NT2/D1 (cell line): ENCODE measurements at regions not wholly inside any gene's neighbourhood (a gene's known extent, or its start where the extent isn't known, plus 50 kb on each side); places are given as distances from the start of the nearest gene placed in this dataset.

ENCODE experiments used
- DNase-seq: peaks from one replicate; pipeline ENCODE4 v3.0.0-alpha.2; 2011; ENCODE audit warnings: low read depth, low spot score
- H3K27me3 ChIP-seq: 2 replicates; pipeline ENCODE4 v1.6.0; 2011; ENCODE audit warnings: mild to moderate bottlenecking; ENCODE audit not compliant: insufficient read length, insufficient read depth
- H3K36me3 ChIP-seq: 2 replicates; pipeline ENCODE4 v1.6.1; 2011; ENCODE audit warnings: mild to moderate bottlenecking, low read length, mixed read lengths; ENCODE audit not compliant: insufficient read depth, insufficient read length
- H3K4me1 ChIP-seq: 2 replicates; pipeline ENCODE4 v1.5.1; 2011; ENCODE audit not compliant: insufficient read depth, insufficient read length
- H3K4me3 ChIP-seq: 2 replicates; pipeline ENCODE4 v1.5.1; 2011; ENCODE audit warnings: low read depth; ENCODE audit not compliant: insufficient read length
- H3K9ac ChIP-seq: 2 replicates; pipeline ENCODE4 v1.6.0; 2011; ENCODE audit warnings: low read depth; ENCODE audit not compliant: insufficient read length
- H3K9me3 ChIP-seq: 2 replicates; pipeline ENCODE4 v1.5.1; 2011; ENCODE audit warnings: mild to moderate bottlenecking, low read length; ENCODE audit not compliant: insufficient read depth
- SUZ12 ChIP-seq: IDR thresholded peaks from 2 replicates; pipeline ENCODE4 v1.6.1; 2011; ENCODE audit not compliant: insufficient read length, insufficient read depth; ENCODE audit errors: extremely low read depth
- YY1 ChIP-seq: IDR thresholded peaks from 2 replicates; pipeline ENCODE4 v1.6.1; 2011; ENCODE audit not compliant: insufficient read length, insufficient read depth
- ZNF274 ChIP-seq: IDR thresholded peaks from 2 replicates; pipeline ENCODE4 v1.6.1; 2011; ENCODE audit warnings: mild to moderate bottlenecking, low read depth, low read length

DNA sequence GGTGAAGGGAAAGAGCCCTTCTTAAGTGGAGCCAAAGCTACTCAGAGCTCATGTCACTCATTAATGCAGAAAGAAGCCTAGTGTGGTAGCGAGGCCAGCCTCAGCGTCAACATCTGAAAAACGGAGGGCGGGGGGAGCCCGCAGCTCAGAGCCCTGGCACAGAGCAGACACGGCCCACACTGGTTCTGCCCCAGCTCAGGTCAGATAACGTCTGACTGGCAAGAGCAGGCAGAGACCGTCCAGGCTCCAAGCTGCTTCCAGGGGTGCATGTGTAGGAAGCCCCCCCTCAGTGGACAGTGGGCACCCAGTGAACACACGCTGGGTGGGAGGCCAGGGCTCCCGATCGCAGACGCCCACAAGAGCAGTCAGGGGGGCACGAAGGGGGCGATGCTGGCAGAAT, 100.8 kb downstream of the SHANK2 start:
- no peaks in the 10 kb centered on the region for H3K36me3 ChIP-seq
- no peak overlapping the region for H3K9ac ChIP-seq
- H3K4me3 ChIP-seq: no peak overlapping the region
- no peak for TF ChIP-seq ZNF274
- TF ChIP-seq YY1: no peak
- no peak for TF ChIP-seq SUZ12
- H3K9me3 ChIP-seq: no peaks in the 10 kb centered on the region
- DNase-seq: no peak
- H3K4me1 ChIP-seq: peaks cover 2% of the 10 kb centered on the region
- peaks cover 35% of the 10 kb centered on the region for H3K27me3 ChIP-seq

DNA sequence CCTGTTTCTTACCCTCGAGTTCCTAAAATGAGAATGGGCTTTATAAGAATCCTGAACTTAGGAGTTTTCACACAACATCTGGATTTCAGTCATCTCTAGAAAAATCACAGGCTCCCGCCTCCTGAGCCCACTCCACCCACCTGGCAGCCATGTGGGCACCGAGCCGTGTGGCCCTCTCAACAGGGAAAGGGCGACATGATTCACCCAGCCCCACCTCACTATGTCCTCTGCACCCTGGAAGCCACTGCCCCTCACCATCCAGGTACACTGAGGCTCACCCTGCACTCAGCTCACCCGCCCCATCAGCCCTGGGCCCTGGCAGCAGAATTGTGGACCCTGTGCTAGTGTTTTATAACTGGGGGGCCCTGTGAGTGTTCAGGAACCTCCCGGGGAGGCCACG, 101.5 kb downstream of the SHANK2 start:
- no peaks in the 10 kb centered on the region for H3K9me3 ChIP-seq
- no peak for DNase-seq
- H3K27me3 ChIP-seq: peaks cover 31% of the 10 kb centered on the region

DNA sequence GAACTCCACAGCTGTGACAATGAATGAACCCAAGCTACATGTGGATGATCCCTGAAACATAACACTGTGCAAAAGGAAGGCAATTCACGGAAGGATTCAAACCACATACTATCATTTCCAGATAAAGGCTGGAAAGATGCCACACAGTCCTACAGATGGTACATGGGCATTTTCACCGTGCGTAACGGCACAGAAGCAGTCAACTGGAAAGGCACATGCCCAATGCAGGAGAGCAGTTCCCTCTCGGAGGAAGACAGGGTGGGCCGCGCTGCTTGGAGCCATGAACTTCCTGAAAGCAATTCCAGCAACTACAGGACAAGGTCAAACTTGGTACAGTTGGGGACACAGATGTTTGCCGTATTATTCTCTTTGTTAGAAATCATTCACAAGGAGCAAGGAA, 103.7 kb downstream of the SHANK2 start:
- H3K36me3 ChIP-seq: no peaks in the 10 kb centered on the region
- H3K9ac ChIP-seq: no peak overlapping the region

More for the DNA sequence above, 101.5 kb downstream of the SHANK2 start:
- Histone ChIP-seq H3K36me3 (no peaks in the 10 kb centered on the region), H3K4me1 (peaks cover 2% of the 10 kb centered on the region), H3K4me3 (no peak overlapping the region), H3K9ac (no peak overlapping the region)
- TF ChIP-seq ZNF274: no peak
- TF ChIP-seq SUZ12: no peak
- no peak for TF ChIP-seq YY1

DNA sequence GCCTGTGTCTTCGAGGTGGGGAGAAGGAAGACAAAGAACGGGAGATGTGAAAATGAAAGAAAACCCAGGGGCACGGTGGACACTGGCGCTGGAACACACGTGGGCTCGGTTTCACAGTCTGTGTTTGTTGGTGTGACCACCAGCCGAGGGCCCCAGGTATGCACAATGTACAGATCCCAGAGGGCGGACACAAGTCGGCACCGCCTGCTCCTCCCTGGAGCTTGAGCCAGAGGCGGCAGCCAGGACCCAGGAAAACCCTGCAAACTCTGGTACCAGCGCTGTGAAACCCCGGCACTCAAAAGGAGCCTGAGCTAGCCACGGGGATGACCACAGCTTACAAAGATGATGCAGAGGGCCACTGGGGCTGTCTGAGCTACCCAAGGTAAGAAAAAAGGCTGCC, 105.0 kb downstream of the SHANK2 start:
- no peaks in the 10 kb centered on the region for H3K36me3 ChIP-seq
- no peak for TF ChIP-seq ZNF274
- no peak for TF ChIP-seq YY1
- TF ChIP-seq SUZ12: no peak
- DNase-seq: no peak
- peaks cover under 1% of the 10 kb centered on the region for H3K4me1 ChIP-seq
- no peaks in the 10 kb centered on the region for H3K9me3 ChIP-seq
- H3K27me3 ChIP-seq: peaks cover 27% of the 10 kb centered on the region
- no peak overlapping the region for H3K9ac ChIP-seq
- H3K4me3 ChIP-seq: no peak overlapping the region

More for the DNA sequence above, 103.7 kb downstream of the SHANK2 start:
- peaks cover 31% of the 10 kb centered on the region for H3K27me3 ChIP-seq
- H3K9me3 ChIP-seq: no peaks in the 10 kb centered on the region
- H3K4me3 ChIP-seq: no peak overlapping the region
- no peak for DNase-seq
- TF ChIP-seq SUZ12 (no peak), YY1 (no peak), ZNF274 (no peak)
- H3K4me1 ChIP-seq: peaks cover 2% of the 10 kb centered on the region

DNA sequence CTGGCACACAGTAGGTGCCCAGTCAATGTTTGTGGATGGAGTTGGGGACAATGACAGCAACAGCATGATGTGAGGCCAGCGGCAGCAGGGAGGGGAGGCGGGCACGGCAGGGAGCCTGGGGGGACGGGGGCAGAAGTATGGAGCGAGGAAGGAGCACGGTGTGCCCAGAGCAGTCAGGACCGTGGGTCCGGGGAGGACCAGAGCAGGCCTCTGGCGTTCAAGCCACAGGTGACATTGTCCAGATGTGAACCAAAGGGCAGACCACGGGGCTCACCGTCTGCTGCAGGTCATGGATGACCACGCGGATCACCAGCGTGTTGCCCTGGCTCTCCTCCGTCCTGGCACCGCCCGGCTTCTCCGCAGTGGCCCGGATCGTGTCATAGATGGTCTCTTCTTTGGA, 105.5 kb downstream of the SHANK2 start:
- peaks cover 24% of the 10 kb centered on the region for H3K27me3 ChIP-seq
- TF ChIP-seq SUZ12 (no peak), YY1 (no peak), ZNF274 (no peak)
- no peak overlapping the region for H3K9ac ChIP-seq
- H3K9me3 ChIP-seq: no peaks in the 10 kb centered on the region
- H3K36me3 ChIP-seq: no peaks in the 10 kb centered on the region
- no peak for DNase-seq
- H3K4me3 ChIP-seq: no peak overlapping the region
- H3K4me1 ChIP-seq: no peaks in the 10 kb centered on the region

DNA sequence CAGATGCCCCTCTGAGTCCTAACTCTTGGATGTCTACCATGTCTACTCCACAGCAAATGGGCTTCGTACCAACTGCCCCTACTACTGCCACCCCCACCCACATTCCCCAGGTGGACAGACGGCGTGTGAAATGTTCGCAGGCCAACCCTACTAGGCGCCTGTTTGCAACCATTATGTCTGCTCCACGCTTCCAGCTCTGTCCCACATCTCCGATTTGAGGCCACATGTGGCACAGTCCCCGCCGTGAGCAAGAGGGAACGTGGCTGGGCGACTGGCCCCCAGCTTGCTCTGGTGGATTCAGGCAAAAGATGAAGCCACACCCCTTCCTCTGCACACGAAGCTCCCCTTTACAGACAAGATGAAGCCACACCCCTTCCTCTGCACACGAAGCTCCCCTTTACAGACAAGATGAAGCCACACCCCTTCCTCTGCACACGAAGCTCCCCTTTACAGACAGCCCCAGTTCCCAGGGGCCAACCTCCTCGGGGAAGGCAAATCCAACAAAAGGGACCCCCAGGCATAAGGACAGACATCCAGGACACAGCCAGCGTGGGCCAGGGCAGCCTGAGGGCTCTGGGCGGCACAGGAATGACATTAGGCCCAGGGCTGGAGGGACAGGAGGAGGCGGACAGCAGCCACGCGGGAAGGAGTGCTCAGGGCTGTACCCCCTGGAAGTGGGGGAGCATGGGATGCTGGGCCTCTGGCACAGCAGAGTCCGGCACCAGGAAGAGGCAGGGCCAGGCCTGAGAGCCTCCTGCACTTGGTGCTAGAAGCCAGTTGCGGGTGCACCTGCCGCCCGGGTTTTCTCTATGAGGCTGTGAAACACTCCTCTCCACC, 106.2 kb downstream of the SHANK2 start:
- no peak overlapping the region for H3K4me3 ChIP-seq
- no peak for TF ChIP-seq SUZ12
- TF ChIP-seq ZNF274: no peak
- TF ChIP-seq YY1: no peak
- no peaks in the 10 kb centered on the region for H3K4me1 ChIP-seq
- H3K36me3 ChIP-seq: no peaks in the 10 kb centered on the region
- no peaks in the 10 kb centered on the region for H3K9me3 ChIP-seq
- no peak for DNase-seq
- no peak overlapping the region for H3K9ac ChIP-seq
- H3K27me3 ChIP-seq: peaks cover 18% of the 10 kb centered on the region

DNA sequence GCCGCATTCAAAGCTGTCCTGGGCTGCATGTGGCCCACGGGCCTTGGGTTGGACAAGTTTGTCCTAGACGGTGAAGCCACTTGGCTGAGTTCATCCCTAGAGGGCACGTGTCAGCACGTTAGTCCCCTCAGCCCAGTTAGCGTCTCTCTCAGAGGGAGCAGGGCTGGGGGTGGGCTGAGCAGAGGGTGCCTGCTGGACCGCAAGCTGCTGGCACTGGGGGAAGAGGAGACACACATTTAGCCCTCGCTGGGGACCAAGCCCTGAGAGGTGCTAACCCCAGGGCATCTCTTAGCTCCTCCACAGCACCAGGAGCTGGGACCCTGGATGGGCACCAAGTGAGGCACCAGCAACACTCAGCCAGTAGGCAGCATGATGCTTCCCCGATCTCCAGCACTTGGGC, 107.0 kb downstream of the SHANK2 start:
- peaks cover 9% of the 10 kb centered on the region for H3K27me3 ChIP-seq

More for the DNA sequence above, 107.0 kb downstream of the SHANK2 start:
- no peak overlapping the region for H3K9ac ChIP-seq
- H3K4me3 ChIP-seq: no peak overlapping the region
- no peak for DNase-seq
- no peaks in the 10 kb centered on the region for H3K36me3 ChIP-seq
- H3K4me1 ChIP-seq: no peaks in the 10 kb centered on the region
- no peak for TF ChIP-seq SUZ12
- no peaks in the 10 kb centered on the region for H3K9me3 ChIP-seq
